NCI-H146 treated with DMSO at 0.1 percent for 48 hours (cell line): ENCODE measurements at regions not wholly inside any gene's neighbourhood (a gene's known extent, or its start where the extent isn't known, plus 50 kb on each side); places are given as distances from the start of the nearest gene placed in this dataset.

ENCODE experiments used
- DNase-seq: peaks from one replicate; lab custom pipeline; 2025; ENCODE audit not compliant: unreplicated experiment; lab: John Stamatoyannopoulos, UW

- no peak for DNase-seq
Observed at GRCh38 chr4:22336822-22337221, 179.0 kb downstream of the ADGRA3 start.

GRCh38 chr4:22334155-22334554 is 181.7 kb downstream of the ADGRA3 start:
- DNase-seq: no peak

GRCh38 chr4:22324422-22324821 is 191.4 kb downstream of the ADGRA3 start:
- DNase-seq: no peak

GRCh38 chr4:22323691-22324090 is 192.2 kb downstream of the ADGRA3 start:
- DNase-seq: no peak

GRCh38 chr4:22322996-22323395 is 192.9 kb downstream of the ADGRA3 start:
- no peak for DNase-seq

- no peak for DNase-seq
Observed at GRCh38 chr4:22315628-22316027, 200.2 kb downstream of the ADGRA3 start.

- DNase-seq: no peak
Observed at GRCh38 chr4:22313976-22314375, 201.9 kb downstream of the ADGRA3 start.

GRCh38 chr4:22312113-22312512 is 203.8 kb downstream of the ADGRA3 start:
- no peak for DNase-seq

GRCh38 chr4:22301253-22301652 is 214.6 kb downstream of the ADGRA3 start:
- DNase-seq: no peak

- peak; percentile 66 for DNase-seq
Observed at GRCh38 chr4:22299678-22300077, 216.2 kb downstream of the ADGRA3 start.

GRCh38 chr4:22287631-22288030 is 228.2 kb downstream of the ADGRA3 start:
- DNase-seq: no peak

GRCh38 chr4:22268350-22269025 is 247.4 kb downstream of the ADGRA3 start:
- peak; percentile 42 for DNase-seq

GRCh38 chr4:22264261-22264660 is 251.6 kb downstream of the ADGRA3 start:
- no peak for DNase-seq

- DNase-seq: no peak
Observed at GRCh38 chr4:22253431-22253830, 262.4 kb downstream of the ADGRA3 start.

- DNase-seq: no peak
Observed at GRCh38 chr4:22246847-22247246, 269.0 kb downstream of the ADGRA3 start.

- no peak for DNase-seq
Observed at GRCh38 chr4:22245294-22245693, 270.6 kb downstream of the ADGRA3 start.

- no peak for DNase-seq
Observed at GRCh38 chr4:22241415-22241814, 274.5 kb downstream of the ADGRA3 start.

GRCh38 chr4:22240814-22241213 is 275.1 kb downstream of the ADGRA3 start:
- DNase-seq: no peak

- DNase-seq: no peak
Observed at GRCh38 chr4:22238742-22239141, 277.1 kb downstream of the ADGRA3 start.

GRCh38 chr4:22237846-22238494 is 277.9 kb downstream of the ADGRA3 start:
- DNase-seq: no peak

- DNase-seq: peak; percentile 45
Observed at GRCh38 chr4:22237155-22237751, 278.6 kb downstream of the ADGRA3 start.

- DNase-seq: no peak
Observed at GRCh38 chr4:22235698-22236097, 280.2 kb downstream of the ADGRA3 start.
